Adrenal gland (tissue), 9 donors: ENCODE measurements at regions not wholly inside any gene's neighbourhood (a gene's known extent, or its start where the extent isn't known, plus 50 kb on each side); places are given as distances from the start of the nearest gene placed in this dataset.

Source experiments
- DNase-seq, 7 donors: peaks; one replicate each; pipeline ENCODE4 v3.0.0-alpha.2; 2019 to 2020
- H3K27ac ChIP-seq, 5 donors: fragments of 200-600 bp; sonication (generic) in 4 of 5; 1 replicate in 3 of 5; 2 replicates in 2 of 5; pipeline versions ENCODE4 v1.5.1 to v1.8.0; 2016 to 2020; ENCODE audit warnings: mild to moderate bottlenecking in 1 of 5
- H3K27me3 ChIP-seq: fragments of 200-600 bp; 2 replicates; pipeline ENCODE4 v1.8.0; 2021
- H3K36me3 ChIP-seq, 2 donors: fragments of 200-600 bp; replicated peaks in 1 of 2; 1 replicate in 1 of 2; 2 replicates in 1 of 2; pipeline versions ENCODE4 v1.5.1 to v1.8.0; 2018 to 2022
- H3K4me1 ChIP-seq, 2 donors: fragments of 200-600 bp; replicated peaks in 1 of 2; 1 replicate in 1 of 2; 2 replicates in 1 of 2; pipeline versions ENCODE4 v1.5.1 to v1.8.0; 2018 to 2021
- H3K4me3 ChIP-seq, 4 donors: fragments of 200-600 bp; sonication (generic) in 3 of 4; one replicate each; pipeline ENCODE4 v1.5.1; 2016 to 2018
- H3K9me3 ChIP-seq, 3 donors: fragments of 200-600 bp; sonication (generic) in 1 of 3; replicated peaks in 1 of 3; 1 replicate in 2 of 3; 2 replicates in 1 of 3; pipeline versions ENCODE4 v1.5.1 to v1.8.0; 2016 to 2021
- CTCF ChIP-seq, 6 experiments: fragments of 450-650 bp in 4 of 6; fragments of 200-600 bp in 2 of 6; sonication (generic) in 1 of 6; IDR thresholded peaks; 1 replicate in 5 of 6; 2 replicates in 1 of 6; pipeline versions ENCODE4 v1.5.1 to v1.8.0; 2016 to 2021; ENCODE audit warnings: antibody characterized with exemption in 6 of 6, mild to moderate bottlenecking in 2 of 6, moderate library complexity in 1 of 6
- POLR2A ChIP-seq, 2 donors: fragments of 450-650 bp; IDR thresholded peaks; one replicate each; pipeline ENCODE4 v1.6.1; 2017; ENCODE audit warnings: antibody characterized with exemption in 2 of 2, mild to moderate bottlenecking in 2 of 2, moderate library complexity in 1 of 2
- WGBS, 4 donors: extraction: QIAGEN DNeasy Blood & Tissue Kit in 2 of 4; methylation state at CpG; one replicate each; pipeline versions ENCODE4 v1.1.5 to v1.1.7; 2013 to 2017; 5-methylcytosine and 5-hydroxymethylcytosine counted together
- intact Hi-C, 2 donors: fragments of 100-400 bp; cut with DNase I; formaldehyde crosslinking; loops; one replicate each; pipeline versions ENCODE4 v1.14.1 to v1.15.0; 2022 to 2023
- donor health status: healthy with polysubstance abuse.
- donor health status: Bipolar disorder and iron deficiency.
- donor health status: DM: yes; HTN: yes; CAD: no.
- donor health status: DM: no; HTN: no; CAD: no.
- donor health status: DM: no; HTN: no; CAD: no.

GRCh38 chr9:115625954-115626353, 508.0 kb upstream of the TNC start:
- no peaks in the 10 kb centered on the region for H3K27me3 ChIP-seq
- WGBS, 4 donors = 82 to 87% (median 85%) methylated on average over 5 of the region's 5 CpGs
- no peak overlapping the region for H3K4me3 ChIP-seq
- TF ChIP-seq CTCF (IDR thresholded peaks at IDR 0.05) (no peak), POLR2A (IDR thresholded peaks at IDR 0.05) (no peak)
- DNase-seq = no peak
- no peaks in the 10 kb centered on the region for H3K9me3 ChIP-seq
- H3K36me3 ChIP-seq = no peaks in the 10 kb centered on the region
- no peaks in the 10 kb centered on the region for H3K4me1 ChIP-seq
- intact Hi-C loops = no loop called here
- H3K27ac ChIP-seq = no peak overlapping the region

- no peak for DNase-seq
- no peaks in the 10 kb centered on the region for H3K27me3 ChIP-seq
- H3K4me1 ChIP-seq = no peaks in the 10 kb centered on the region
- intact Hi-C loops = no loop called here
- TF ChIP-seq POLR2A (IDR thresholded peaks at IDR 0.05) (no peak), CTCF (IDR thresholded peaks at IDR 0.05) (no peak)
- H3K4me3 ChIP-seq = no peak overlapping the region
- WGBS, 4 donors = 58 to 63% (median 61%) methylated on average over 8 of the region's 8 CpGs
- H3K36me3 ChIP-seq = no peaks in the 10 kb centered on the region
- H3K27ac ChIP-seq = no peak overlapping the region
- H3K9me3 ChIP-seq = no peaks in the 10 kb centered on the region
Measured at GRCh38 chr9:115627511-115627910, 509.6 kb upstream of the TNC start.

- intact Hi-C loops = no loop called here
- Histone ChIP-seq H3K27me3 (no peaks in the 10 kb centered on the region), H3K9me3 (no peaks in the 10 kb centered on the region), H3K4me1 (no peaks in the 10 kb centered on the region), H3K36me3 (no peaks in the 10 kb centered on the region), H3K4me3 (no peak overlapping the region), H3K27ac (no peak overlapping the region)
- WGBS, 4 donors = 50 to 73% (median 61%) methylated on average over 2 of the region's 2 CpGs
- TF ChIP-seq POLR2A (IDR thresholded peaks at IDR 0.05) = no peak
- no peak for TF ChIP-seq CTCF (IDR thresholded peaks at IDR 0.05)
- no peak for DNase-seq
Measured at GRCh38 chr9:115628426-115628825, 510.5 kb upstream of the TNC start.

- H3K36me3 ChIP-seq = no peaks in the 10 kb centered on the region
- intact Hi-C loops = no loop called here
- no peaks in the 10 kb centered on the region for H3K4me1 ChIP-seq
- TF ChIP-seq POLR2A (IDR thresholded peaks at IDR 0.05) (no peak), CTCF (IDR thresholded peaks at IDR 0.05) (no peak)
- WGBS, 4 donors = 61 to 72% (median 65%) methylated on average over 4 of the region's 4 CpGs
- H3K9me3 ChIP-seq = no peaks in the 10 kb centered on the region
- H3K4me3 ChIP-seq = no peak overlapping the region
- H3K27ac ChIP-seq = no peak overlapping the region
- no peak for DNase-seq
- no peaks in the 10 kb centered on the region for H3K27me3 ChIP-seq
Measured at GRCh38 chr9:115629879-115630840, 512.2 kb upstream of the TNC start.
